GM19025 (cell line): ENCODE measurements at regions not wholly inside any gene's neighbourhood (a gene's known extent, or its start where the extent isn't known, plus 50 kb on each side); places are given as distances from the start of the nearest gene placed in this dataset.
"Not testable (repeated sequence)": the region's sequence is repeated elsewhere in the genome, so short reads cannot be mapped to it uniquely, and the experiment has no call there.

ENCODE experiments used
- ATAC-seq: cut with Tn5 transposase; IDR thresholded peaks from one replicate; pipeline ENCODE4 v1.9.1; 2021; ENCODE audit warnings: mild to moderate bottlenecking, low read depth, moderate library complexity; ENCODE audit not compliant: unreplicated experiment

DNA sequence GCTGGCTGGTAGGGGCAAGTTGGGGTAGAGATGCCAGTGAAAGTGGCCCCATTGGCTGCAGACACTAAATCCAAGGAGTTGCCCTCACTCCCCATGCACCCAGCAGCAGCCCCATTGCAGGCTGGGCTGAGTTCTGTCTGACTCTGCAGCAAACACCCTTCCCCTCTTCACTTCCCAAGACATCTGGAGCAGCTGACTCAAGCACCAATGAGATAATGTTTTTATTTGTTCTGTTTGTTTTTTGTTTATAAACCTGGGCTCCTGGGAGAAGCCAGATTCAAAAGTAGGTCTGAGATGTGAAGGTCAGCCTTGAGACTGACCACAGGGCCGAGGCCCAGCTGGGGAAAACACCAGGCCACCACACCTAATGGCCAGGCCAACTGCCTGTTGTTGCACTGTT is 545.9 kb upstream of the KLF4 start:
- ATAC-seq, result no peak

DNA sequence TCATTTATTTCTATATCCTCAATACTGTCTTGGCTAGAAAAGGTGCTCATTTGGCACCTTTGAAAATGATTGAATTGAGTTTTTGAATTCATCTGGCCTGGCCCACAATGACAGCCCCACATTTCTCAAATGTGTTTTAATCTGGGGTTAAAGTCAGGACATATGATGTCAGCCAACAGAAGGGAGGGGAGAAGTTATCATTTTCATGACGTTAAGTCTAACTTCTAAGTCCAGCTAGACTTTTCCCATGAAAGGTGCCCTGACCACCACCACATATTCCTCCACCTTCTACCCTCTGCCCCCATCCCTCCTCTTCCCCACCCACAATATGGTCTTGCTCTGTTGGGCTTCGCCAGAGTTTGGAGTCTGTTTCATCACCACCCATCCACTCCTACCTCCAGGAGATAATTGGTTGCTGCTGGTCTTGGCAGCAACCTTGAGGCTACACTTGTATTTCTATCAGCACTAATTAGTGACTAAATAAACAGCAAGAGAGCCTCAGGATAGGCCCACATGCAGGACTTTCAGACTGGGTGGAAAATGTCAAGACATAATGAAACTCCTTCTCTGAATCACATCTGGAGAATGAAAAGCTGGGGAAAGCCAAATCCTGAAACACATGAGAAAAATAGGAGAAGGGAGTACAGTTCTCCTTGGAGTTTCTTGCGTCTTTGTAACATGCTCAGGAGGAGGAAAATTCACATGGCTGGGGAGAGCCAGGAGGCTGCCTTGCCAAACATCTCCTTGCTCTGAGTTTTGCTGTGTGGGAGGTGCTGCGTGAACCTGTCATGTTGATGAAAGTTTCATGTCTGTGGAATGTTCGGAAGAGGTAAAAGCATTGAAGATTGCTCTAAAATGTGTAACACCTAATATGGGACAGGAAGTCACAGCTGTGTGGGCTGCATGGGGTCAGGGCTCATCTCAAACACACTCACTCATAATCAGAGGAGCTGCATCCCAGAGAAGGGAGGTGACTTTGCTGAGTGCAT is 544.7 kb upstream of the KLF4 start:
- ATAC-seq, result no peak

DNA sequence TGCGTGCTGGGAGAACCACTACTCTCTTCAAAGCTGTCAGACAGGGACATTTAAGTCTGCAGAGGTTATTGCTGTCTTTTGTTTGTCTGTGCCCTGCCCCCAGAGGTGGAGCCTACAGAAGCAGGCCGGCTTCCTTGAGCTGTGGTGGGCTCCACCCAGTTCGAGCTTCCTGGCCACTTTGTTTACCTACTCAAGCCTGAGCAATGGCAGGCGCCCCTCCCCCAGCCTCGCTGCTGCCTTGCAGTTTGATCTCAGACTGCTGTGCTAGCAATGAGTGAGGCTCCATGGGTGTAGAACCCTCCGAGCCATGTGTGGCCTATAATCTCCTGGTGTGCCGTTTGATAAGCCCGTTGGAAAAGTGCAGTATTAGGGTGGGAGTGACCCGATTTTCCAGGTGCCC is 542.5 kb upstream of the KLF4 start:
- not testable (repeated sequence) for ATAC-seq

DNA sequence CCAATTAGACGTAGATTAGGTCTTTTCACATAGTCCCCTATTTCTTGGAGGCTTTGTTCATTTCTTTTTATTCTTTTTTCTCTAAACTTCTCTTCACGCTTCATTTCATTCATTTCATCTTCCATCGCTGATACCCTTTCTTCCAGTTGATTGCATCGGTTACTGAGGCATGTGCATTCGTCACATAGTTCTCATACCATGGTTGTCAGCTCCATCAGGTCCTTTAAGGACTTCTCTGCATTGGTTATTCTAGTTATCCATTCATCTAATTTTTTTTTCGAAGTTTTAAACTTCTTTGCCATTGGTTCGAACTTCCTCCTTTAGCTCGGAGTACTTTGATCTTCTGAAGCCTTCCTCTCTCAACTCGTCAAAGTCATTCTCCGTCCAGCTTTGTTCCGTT is 541.7 kb upstream of the KLF4 start:
- ATAC-seq, result not testable (repeated sequence)

DNA sequence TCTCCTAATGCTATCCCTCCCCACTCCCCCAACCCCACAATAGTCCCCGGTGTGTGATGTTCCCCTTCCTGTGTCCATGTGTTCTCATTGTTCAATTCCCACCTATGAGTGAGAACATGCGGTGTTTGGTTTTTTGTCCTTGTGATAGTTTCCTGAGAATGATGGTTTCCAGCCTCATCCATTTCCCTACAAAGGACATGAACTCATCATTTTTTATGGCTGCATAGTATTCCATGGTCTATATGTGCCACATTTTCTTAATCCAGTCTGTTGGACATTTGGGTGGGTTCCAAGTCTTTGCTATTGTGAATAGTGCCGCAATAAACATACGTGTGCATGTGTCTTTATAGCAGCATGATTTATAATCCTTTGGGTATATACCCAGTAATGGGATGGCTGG is 537.1 kb upstream of the KLF4 start:
- ATAC-seq, result not testable (repeated sequence)

DNA sequence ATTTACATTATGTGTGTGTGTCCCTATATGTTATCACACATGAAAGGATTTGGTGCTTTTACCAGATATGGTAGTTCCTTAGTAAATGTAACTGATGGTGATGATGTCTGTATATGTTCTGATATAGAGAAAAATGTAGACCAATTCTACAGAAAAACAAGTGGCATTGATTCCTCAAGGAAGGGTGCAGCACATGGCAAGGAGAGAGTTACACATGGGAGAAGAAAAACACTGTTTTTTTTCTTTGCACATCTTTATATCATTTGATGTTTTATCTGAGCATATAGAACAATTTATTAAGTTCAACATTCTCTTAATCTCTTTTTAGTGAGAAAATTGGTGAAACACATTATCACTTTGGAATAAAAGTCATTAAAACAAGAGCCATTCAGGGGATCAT is 535.0 kb upstream of the KLF4 start:
- no peak for ATAC-seq

DNA sequence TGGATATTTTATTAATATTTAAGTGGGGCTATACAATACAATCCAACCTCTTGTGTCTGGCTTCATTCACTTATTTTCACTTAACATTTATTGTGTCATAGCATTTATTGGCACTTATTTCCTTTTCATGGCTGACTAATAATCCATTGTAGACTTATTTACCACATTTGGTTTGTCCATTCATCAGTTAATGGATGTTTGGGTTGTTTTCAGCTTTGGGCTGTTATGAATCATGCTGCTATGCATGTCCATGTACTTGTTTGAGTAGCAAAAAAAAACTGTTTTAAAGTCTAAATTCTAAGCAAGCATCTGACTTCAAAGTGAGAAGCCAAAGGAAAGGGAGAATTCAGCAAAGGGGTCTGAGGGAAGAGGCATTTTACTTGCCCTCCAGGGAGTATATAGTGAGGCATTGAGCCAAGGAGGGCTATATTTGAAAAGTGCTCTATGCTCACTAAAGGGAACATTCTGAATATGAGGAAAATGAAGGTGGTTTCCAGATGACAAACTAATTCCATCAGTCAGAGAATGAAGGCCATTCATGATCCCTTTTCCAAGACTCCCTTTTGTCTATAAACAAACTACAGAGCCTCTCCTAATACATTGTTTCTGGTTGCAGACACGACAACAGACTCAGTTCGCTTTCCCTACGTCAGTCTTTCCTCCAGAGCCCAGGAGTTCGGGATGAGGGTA is 532.8 kb upstream of the KLF4 start:
- no peak for ATAC-seq

DNA sequence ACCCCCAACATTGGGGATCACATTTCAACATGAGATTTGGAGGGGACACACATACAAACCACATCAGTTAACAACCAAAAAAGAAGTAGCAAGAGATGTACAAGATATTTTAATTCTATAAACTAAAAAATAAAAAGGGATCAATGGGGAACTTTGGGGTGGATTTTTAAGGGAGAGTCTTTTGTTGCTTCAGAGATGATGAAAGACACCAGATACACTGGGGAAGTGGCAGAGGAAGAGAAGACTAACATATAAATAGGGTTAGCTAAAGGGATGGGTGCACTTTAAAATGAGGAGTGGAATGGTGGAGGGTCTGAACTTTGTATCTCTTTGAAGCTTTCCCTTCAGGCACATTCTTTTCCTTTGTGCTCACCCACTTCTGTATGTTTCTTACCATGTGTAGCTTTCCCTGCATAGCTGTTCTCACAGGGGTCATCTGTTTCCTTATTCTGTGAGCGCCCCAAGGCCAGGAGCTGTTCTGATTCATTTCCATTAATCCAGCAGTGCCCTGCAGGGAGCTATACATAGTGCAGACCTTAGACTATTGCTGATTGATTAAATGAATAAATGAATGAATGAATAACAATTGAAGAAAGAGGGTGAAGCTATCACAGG is 531.6 kb upstream of the KLF4 start:
- no peak for ATAC-seq

DNA sequence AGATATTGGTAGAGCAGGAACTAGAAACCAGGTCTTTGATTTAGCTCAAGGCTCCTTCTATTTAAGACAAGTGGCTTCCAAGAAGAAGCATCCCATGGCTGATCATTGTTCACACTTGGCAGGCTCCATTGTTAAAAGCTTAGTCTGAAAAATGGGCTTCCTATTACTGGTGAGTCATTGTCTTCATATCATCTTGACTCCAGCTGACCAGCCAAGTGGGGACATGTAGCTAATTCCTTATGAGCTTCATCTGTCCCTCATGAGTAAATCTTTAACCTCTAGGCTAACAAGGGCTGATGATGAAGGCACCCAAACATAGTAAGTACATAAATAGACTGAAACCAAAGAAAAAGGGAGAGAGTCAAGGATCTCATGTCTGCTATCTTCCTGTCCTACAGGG is 530.3 kb upstream of the KLF4 start:
- ATAC-seq, result no peak

DNA sequence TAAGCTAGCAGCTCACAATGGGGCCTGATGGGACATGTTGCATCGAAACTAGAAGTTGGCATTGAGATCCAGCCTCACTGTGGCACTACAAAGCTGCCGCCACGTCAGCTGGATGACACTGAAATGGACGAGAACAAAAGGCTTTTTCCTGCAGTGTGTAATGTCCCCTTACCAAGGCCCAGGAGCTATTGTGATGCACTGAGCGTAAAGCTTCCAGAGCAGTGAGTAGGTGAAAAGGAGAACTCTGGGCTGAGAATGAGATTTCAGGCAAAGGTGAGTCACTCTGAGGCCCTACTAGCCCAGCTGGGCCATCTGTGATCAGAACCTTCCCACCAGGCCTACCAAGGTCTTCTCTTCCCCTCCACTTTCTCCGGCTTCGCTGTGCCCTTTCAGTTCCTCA is 528.1 kb upstream of the KLF4 start:
- ATAC-seq, result no peak

DNA sequence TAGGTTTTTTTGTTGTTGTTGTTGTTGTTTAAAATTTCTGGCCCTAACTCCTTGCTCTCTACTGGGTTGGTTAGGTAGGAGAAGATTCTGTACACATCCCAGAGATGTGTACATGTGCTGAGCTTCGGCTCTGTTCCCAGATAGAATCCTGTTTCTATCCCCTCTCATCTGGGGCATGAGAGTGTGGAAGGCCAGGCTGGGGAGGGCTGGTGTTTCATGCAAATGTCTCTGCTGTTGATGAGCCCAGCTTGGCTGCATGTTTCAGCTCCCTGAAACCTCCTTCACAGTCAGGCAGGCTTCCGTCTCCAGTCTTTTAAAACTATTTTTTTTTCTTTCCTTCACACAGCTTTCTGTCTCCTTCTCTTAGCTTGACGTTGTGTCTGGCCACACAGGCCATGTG is 526.9 kb upstream of the KLF4 start:
- ATAC-seq, result no peak

DNA sequence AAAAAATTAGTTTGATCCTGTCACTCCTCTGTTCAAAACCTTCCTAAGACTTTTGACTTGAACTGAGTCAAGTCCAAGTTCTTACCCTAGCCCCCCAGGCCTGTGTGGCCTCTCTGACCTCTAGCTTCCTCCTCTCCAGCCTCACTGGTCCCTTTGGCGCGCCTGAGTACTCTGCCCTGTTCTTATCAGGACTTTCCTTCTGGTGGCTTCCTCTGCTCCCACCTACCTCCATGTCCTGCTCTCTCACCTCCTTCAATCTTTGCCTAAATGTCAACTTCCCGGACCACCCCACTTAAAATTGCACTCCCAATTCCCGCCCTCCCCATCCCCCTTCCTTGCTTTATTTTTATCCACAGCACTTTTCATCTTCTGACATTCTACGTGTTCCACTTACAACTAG is 526.1 kb upstream of the KLF4 start:
- no peak for ATAC-seq

DNA sequence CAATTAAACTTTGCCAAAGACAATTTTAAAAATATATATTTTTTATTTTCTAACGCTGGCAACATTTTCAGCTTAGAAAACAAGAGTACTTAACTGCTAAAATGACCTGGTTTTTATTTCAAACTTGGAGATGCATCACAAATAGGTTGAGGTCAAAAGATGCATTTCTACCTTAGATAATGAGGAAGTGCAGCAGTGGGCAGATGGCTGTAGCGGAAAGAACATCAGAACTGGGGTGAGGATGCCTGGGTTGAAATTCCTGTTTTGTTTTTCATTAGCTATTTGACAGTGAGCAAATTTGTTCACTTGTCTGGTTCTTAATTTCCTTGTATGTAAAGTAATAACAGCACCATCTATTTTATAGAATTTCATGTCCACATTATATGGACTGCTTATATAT is 524.8 kb upstream of the KLF4 start:
- no peak for ATAC-seq

DNA sequence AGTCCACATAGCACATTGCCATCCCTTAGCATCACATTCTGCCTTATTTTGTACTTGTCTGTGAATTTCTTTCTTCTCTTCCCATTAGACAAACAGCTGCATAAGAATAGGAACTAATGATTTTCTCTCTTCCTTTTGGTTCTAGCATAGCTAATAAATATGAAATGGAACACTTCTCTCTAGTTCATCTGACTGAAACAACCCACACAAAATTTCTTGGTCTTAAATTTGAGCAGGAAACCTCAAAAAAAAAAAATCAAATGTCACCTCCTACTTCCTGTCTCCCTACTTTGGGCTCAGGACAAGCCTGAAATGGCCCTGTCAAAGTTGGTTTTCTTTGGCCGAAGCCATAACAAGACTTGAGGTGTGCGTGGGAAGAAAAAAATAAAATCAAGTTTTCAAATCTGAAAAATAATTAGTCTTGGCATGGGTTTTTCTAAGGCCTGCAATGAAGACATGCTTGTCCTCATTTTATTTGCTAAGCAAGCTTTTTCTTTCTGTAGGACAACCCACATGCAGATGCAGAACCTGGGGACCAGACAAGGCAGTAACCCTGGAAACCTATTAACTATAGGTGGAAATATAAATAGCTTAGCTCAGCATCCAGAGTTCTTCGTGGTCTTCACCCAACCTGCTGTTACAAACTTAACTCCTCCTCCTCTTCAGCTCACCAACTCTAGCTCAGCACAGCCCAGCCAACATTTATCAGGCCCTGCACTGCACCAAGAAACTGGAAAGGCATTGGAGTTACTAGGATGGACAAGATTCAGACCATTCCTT is 523.5 kb upstream of the KLF4 start:
- no peak for ATAC-seq

DNA sequence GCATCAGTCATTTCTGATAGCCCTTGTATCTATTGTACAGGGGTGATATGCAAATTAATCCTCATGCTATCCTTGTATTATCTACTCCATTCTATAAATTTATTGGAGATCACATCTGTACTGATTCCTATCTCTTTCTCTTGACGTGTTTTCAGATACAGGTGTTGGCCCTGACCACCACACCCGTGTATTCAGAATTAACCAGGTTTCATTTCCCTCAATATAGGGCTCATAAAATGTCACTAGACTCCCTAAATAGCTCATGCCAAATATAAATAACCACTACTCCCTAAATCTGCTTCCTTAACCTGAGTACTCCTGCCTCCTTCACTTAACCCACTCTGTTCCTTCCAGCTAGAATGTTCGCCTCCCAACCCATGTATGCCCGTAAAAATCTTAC is 522.8 kb upstream of the KLF4 start:
- no peak for ATAC-seq

DNA sequence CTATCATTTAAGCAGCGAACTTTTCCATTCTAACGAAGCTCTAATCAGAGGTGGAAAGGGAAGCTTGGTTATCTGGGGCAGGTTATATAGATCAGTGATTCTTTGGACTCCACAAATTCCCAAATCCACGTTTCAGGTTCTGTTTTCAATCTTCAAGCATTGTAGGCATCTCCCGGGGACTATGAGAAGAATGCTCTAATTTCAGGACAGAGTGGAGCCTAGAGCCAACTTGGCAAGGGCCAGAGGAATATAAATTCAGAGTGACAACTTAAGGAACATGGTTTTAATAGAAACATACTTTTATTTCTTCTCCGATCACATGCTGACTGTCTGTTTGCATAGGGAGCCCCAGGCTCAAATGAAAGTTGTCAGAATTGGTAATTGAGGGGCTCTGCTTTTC is 514.0 kb upstream of the KLF4 start:
- ATAC-seq, result no peak

DNA sequence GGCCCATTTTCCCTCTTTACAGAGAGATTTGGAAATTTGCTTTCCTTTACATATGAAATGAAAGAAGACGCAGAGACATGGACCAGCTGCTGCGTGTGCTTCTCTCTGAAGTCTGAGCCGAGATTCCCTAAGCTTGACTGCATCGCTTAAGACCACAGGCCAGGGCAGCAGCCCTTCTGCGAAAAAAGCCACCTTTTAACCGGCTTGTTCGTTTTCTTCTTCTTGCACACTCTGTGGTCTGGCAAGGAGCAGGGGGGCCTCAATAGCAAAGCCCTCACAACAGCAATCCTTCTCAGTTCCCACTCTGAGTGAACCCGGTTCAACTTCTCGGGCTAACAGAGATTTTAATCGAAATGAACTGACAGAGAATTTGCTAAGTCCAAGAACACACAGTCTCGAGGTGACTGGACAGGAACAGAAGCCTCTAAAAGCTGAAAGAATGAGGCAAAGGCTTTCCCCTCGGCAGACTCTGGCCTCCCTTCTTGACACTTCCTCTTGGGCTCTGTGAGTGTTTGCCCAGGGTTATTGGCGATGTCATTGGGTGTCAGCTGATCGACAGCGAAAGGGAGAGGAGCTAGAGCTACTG is 512.9 kb upstream of the KLF4 start:
- ATAC-seq, result no peak

DNA sequence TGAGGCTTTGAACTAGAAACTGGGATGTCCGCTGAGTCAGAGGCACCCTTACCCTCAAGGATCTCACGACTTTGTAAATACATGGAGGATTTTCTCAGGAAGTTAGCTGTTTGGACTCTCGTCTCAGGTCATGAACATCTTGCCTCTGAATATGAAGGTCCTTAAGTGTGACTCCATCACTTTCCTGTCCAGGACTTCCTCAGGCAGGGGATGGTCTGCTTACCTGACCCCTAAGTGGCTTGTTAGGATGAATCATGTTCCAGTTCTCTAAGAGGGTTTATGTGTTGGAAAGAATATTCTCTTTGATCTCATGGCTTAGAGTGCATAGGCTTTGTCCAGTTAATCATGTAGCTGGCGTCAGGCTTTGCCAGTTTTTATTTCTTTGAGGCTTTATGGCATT is 511.7 kb upstream of the KLF4 start:
- no peak for ATAC-seq

DNA sequence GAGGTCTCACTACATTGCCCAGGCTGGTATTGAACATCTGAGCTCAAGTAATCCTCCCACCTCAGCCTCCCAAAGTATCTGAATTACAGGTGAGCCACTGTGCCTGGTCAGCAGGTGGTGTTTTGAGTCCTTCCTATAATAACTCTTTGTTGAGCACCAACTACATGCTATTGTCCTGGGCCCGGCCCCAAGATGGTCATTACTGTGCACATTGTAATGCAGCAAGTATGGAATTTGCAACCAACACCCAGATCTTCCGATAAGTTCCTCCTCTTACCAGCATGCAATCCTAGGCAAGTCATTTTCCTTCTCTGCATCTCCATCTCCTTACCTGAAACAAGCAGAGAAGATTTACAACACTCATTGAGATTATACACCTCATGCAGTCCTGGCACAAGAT is 510.3 kb upstream of the KLF4 start:
- ATAC-seq, result no peak

DNA sequence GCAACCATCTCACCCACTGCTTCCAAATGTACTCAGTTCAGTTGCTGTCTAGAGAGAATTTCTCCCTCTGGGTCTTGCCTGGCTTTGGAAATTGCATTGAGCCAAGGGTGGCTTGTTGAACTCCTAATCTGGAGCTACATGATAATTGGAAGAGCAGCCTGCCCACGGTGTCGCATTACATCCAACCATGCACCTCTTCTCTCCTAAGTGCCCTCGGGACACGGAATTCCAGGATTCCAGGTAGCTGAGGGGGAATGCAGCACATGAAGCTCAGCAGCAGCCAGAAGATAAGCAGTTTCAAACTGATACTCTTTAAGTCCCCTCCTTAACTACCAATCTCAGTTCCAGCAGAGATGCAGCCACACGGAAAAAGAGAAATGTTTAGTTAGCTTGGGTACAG is 509.4 kb upstream of the KLF4 start:
- no peak for ATAC-seq
